WERI-Rb-1 (cell line): ENCODE measurements at regions not wholly inside any gene's neighbourhood (a gene's known extent, or its start where the extent isn't known, plus 50 kb on each side); places are given as distances from the start of the nearest gene placed in this dataset.
"Not testable (repeated sequence)": the region's sequence is repeated elsewhere in the genome, so short reads cannot be mapped to it uniquely, and the experiment has no call there.

Experiments used
- DNase-seq: peaks from one replicate; pipeline ENCODE4 v3.0.0-alpha.2; 2020
- H3K27ac ChIP-seq: fragments of 250-450 bp; sonication (Bioruptor Pico); 2 replicates; pipeline ENCODE4 v1.5.1; 2020; ENCODE audit warnings: mild to moderate bottlenecking, moderate library complexity
- H3K27me3 ChIP-seq: fragments of 250-450 bp; sonication (Bioruptor Pico); 2 replicates; pipeline ENCODE4 v1.5.1; 2021; ENCODE audit warnings: mild to moderate bottlenecking, low read depth, moderate library complexity; ENCODE audit not compliant: insufficient read depth, severe bottlenecking
- H3K36me3 ChIP-seq: fragments of 250-450 bp; sonication (Bioruptor Pico); 2 replicates; pipeline ENCODE4 v1.5.1; 2020; ENCODE audit warnings: mild to moderate bottlenecking, moderate library complexity
- H3K4me3 ChIP-seq: 2 replicates; pipeline ENCODE4 v1.5.1; 2011; ENCODE audit warnings: low read depth, mild to moderate bottlenecking, control low read depth, low read length
- H3K9me3 ChIP-seq: fragments of 250-450 bp; sonication (Bioruptor Pico); 2 replicates; pipeline ENCODE4 v1.5.1; 2021; ENCODE audit warnings: mild to moderate bottlenecking, moderate library complexity; ENCODE audit not compliant: severe bottlenecking
- CTCF ChIP-seq: IDR thresholded peaks from 2 replicates; pipeline ENCODE4 v1.5.1; 2011; ENCODE audit warnings: low read depth, mild to moderate bottlenecking, control low read depth, inconsistent platforms, low read length

- no peak for DNase-seq
- no peak for TF ChIP-seq CTCF
- Histone ChIP-seq H3K27ac (no peak overlapping the region), H3K4me3 (no peak overlapping the region), H3K9me3 (peaks cover 6% of the 10 kb centered on the region), H3K27me3 (peaks cover 53% of the 10 kb centered on the region), H3K36me3 (no peaks in the 10 kb centered on the region)
These were observed 61.2 kb upstream of the SELENOP start for GRCh38 chr5:42872865-42873264.

- no peak overlapping the region for H3K27ac ChIP-seq
- no peaks in the 10 kb centered on the region for H3K36me3 ChIP-seq
- DNase-seq, result no peak
- H3K4me3 ChIP-seq, result no peak overlapping the region
- TF ChIP-seq CTCF, result no peak
- peaks cover 39% of the 10 kb centered on the region for H3K27me3 ChIP-seq
- H3K9me3 ChIP-seq, result peaks cover 6% of the 10 kb centered on the region
These were observed 59.3 kb upstream of the SELENOP start for GRCh38 chr5:42870882-42871418.

DNA sequence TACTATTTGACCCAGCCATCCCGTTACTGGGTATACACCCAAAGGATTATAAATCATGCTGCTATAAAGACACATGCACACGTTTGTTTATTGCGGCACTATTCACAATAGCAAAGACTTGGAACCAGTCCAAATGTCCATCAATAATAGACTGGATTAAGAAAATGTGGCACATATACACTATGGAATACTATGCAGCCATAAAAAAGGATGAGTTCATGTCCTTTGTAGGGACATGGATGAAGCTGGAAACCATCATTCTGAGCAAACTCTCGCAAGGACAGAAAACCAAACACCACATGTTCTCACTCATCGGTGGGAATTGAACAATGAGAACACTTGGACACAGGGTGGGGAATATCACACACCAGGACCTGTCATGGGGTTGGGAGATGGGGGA is 56.7 kb upstream of the SELENOP start:
- not testable (repeated sequence) for DNase-seq, H3K9me3 ChIP-seq, H3K4me3 ChIP-seq, H3K36me3 ChIP-seq, H3K27ac ChIP-seq
- H3K27me3 ChIP-seq, result peaks cover 36% of the 10 kb centered on the region

DNA sequence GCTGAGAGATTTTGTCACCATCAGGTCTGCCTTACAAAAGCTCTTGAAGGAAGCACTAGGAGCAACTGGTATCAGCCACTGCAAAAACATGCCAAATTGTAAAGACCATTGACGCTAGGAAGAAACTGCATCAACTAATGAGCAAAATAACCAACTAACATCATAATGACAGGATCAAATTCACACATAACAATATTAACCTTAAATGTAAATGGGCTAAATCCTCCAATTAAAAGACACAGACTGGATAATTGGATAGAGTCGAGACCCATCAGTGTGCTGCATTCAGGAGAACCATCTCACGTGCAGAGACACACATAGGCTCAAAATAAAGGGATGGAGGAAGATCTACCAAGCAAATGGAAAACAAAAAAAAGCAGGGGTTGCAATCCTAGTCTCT is 53.1 kb upstream of the SELENOP start:
- H3K9me3 ChIP-seq, H3K36me3 ChIP-seq, H3K27ac ChIP-seq, DNase-seq, H3K4me3 ChIP-seq: not testable (repeated sequence)
- H3K27me3 ChIP-seq, result peaks cover 34% of the 10 kb centered on the region
